ENCODE measurements at regions not wholly inside any gene's neighbourhood (a gene's known extent, or its start where the extent isn't known, plus 50 kb on each side); places are given as distances from the start of the nearest gene placed in this dataset.

DNA sequence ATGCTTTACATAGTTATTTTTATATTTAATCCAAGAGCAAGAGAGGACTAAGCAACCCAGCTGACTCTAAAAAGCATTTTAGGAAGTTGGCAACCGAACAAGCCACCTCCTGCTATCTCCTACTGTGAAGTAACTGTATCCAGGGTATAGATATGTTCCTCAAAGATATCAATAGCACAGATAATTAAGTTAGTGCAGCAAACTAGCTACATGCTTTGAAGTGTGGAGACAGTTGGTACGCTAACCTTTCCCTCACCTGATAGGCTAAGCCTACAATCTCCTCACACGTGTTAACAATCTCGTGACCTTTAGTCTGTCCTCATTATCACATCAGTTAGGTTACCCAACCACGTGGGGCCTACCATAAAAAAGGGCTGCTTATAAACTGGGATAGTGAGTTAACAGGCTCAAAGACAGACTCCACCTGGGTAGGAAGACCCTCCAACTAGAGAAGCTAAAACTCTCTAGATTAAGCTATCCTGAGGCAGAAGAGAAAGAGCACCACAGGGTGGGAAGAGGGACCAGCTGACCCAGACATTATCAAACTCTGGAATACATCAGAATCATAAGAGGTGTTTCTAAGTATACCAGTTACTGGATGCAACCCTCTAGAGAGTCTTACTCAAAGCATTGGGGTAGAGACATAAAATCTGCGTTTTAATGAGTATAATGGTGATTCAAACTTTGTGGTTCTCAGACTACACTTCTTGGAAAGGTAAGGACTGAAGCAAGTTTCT lies 340.1 kb upstream of the ESRRG start:
- TF ChIP-seq, protein P1, sequence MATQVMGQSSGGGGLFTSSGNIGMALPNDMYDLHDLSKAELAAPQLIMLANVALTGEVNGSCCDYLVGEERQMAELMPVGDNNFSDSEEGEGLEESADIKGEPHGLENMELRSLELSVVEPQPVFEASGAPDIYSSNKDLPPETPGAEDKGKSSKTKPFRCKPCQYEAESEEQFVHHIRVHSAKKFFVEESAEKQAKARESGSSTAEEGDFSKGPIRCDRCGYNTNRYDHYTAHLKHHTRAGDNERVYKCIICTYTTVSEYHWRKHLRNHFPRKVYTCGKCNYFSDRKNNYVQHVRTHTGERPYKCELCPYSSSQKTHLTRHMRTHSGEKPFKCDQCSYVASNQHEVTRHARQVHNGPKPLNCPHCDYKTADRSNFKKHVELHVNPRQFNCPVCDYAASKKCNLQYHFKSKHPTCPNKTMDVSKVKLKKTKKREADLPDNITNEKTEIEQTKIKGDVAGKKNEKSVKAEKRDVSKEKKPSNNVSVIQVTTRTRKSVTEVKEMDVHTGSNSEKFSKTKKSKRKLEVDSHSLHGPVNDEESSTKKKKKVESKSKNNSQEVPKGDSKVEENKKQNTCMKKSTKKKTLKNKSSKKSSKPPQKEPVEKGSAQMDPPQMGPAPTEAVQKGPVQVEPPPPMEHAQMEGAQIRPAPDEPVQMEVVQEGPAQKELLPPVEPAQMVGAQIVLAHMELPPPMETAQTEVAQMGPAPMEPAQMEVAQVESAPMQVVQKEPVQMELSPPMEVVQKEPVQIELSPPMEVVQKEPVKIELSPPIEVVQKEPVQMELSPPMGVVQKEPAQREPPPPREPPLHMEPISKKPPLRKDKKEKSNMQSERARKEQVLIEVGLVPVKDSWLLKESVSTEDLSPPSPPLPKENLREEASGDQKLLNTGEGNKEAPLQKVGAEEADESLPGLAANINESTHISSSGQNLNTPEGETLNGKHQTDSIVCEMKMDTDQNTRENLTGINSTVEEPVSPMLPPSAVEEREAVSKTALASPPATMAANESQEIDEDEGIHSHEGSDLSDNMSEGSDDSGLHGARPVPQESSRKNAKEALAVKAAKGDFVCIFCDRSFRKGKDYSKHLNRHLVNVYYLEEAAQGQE (IDR thresholded peaks at IDR 0.05; ENCODE audit: insufficient read depth in 1 of 2, low read depth in 2 of 2, low read length in 2 of 2): no peak
- no peak for TF ChIP-seq POLR2AphosphoS5 (IDR thresholded peaks at IDR 0.05; ENCODE audit: low read depth, low read length)
- TF ChIP-seq SIN3A (IDR thresholded peaks at IDR 0.05; ENCODE audit: borderline replicate concordance, insufficient read depth, low read length): no peak
- TF ChIP-seq TAF1 (IDR thresholded peaks at IDR 0.05; ENCODE audit: borderline replicate concordance, insufficient read depth, low read length): no peak

All from PFSK-1 (cell line).